NCI-H2029 (cell line): ENCODE measurements at regions not wholly inside any gene's neighbourhood (a gene's known extent, or its start where the extent isn't known, plus 50 kb on each side); places are given as distances from the start of the nearest gene placed in this dataset.

ENCODE experiments used
- DNase-seq: peaks from one replicate; lab custom pipeline; 2025; lab: John Stamatoyannopoulos, UW

DNA sequence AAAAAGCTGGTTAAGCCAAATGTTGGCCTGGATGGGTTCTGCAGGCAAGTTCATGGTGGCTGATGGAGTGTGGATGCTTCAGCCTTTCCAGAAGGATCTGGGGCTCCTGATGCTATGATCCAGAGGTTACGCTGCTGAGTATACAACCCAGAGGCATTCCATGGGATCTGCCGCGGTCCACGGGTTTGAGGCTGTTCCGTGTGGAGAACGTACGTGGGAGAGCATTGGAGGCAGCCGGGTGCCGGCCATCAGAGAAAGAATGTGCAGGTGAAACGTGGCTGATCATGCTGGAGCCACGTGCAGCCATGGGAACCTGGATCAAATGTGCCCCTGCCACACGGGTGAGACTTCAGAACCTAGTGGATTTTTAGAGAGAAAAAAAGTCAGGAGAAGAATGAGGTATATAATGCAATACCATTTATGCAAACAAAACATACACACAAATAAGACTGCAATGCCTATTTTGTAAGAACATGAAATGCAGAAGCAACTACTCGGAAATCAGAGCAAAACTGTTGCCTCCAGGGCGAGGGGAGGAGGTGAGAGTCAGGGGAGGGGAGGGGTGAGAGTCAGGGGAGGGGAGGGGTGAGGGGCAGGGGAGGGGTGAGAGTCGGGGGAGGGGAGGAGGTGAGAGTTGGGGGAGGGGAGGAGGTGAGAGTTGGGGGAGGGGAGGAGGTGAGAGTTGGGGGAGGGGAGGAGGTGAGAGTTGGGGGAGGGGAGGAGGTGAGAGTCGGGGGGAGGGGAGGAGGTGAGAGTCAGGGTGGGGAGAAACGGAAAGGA, 116.5 kb upstream of the C1orf174 start:
- no peak for DNase-seq

DNA sequence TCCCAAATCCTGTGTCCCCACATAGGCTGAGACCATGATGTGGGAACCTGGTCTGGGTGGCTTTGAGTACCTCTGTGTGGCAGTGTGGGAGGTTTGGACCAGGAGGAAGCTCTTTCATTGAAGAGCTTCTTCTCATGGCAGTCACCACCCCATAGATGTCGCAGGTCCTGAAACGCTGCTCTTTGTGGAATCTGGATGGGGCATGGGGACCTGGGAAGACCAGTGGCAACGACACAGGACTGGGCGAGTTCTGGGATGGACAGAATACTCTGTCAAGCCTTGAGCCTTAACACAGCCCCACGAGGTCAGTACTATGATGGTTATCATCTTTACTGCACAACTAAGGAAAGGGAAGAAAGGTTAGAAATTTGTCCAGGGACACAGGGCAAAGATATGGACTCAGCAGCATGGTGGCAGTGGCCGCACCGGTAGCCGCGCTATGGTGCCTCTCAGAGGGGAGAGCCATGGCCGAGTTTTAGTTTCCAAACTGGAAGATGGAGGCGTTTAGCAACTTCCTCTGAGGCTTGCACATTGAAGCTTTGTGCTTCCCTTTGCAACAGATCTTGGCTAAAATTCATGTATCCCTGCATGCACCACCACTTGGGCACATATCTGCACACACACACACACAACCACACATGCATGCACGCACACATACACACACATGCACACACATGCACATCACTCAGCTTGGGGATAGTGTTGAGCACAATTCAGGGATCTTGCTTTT, 117.7 kb upstream of the C1orf174 start:
- DNase-seq: no peak

DNA sequence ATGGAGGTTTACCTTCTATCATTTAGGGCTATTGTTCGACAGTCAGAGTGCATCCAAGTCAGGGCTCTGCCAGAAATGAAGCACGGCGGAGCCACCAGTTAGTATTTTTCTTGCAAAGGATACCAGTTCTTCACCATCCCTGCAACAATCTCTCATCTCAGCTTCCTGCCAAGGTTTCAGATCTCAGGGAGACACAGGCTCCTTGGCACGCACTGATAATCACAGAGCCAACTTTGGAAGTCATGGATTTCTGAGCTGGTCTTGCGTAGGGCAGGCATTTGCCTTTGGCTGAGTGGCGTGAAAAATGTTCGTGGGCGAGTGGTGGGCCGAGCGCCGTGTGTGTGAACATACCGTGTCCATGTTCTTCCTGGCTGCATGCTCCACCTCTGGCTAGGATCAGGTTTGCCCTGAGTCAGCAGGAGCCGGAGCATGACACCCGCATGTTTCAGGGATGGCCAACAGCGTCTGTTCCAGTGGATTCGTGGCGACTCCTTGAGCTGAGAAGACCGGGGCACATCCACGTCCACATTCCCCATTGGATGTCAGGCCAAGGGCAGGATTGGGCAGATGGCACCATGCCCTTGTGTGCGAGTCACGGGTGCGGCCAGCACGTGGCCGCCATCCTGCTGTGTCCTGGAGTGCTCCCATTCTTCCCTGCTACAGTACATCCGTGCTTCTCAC, 118.5 kb upstream of the C1orf174 start:
- no peak for DNase-seq

DNA sequence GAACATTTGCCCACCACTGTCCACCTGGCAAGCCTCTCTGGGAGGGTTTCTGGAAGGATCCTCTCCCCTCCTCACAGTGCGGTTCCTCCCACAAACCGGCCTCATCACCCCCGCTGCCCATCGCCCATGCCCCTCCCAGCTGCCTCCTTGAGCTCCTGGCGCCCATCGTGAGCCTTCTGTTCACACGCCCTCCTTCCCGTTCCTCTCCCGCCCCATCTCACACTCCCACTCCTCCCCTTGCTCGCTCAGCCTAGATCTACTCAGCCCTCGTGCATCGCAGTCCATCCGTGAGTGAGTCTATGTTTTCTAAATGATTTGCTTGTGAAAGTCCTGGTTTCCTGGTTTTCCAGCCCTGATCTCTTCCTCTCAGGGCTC, 119.1 kb upstream of the C1orf174 start:
- no peak for DNase-seq

DNA sequence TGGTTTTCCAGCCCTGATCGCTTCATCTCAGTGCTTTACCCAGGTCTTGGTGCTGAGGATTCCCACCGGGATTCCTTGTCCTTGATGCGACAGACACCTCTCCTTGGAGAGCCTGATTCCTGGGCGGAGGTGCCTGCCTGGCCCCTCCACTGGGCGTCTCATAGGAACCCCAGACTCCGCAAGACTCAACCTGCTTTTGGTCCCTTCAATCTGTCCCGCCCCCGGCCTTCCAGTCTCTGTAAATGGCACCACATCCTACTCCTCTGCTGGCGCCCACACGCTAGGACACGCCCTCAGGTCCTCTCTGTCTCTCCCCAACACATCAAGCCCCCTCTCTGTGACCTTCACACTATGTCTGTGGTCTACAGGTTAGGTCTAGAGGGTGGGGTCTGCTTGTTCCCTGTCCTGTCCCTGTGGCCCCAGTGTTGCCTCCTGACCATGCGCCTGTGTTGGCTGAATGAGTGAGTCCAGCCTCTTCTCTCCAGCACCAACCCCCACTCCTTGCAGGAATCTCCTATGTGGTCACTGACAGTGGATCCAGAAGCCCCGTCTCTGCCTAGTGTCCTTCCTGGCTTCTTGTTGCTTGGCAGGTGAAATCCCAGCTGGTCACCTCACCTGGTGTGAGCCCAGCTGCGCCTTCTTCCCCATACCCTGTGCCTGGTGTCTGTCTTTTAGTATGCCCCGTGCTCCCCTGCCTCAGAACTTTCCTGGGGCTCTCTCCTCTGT, 119.7 kb upstream of the C1orf174 start:
- DNase-seq: no peak

DNA sequence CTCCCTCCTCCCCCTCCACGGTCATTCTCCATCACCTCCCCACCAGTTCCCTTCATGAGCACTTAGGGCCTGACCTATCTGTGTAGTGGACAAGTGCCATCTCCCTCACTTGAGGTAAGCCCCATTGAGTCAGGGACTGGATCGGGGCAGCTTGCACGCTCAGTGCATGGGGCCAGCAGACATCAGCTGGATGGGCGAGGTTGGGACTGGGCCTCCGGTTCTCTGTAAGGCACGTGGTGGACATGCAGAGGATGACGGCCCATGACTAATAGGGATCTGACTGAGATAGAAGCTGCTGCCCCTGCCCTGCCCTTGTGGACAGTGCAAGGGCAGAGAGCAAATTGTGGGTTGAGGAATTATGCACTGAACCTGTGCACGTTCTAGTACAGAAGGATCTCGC, 120.4 kb upstream of the C1orf174 start:
- no peak for DNase-seq

DNA sequence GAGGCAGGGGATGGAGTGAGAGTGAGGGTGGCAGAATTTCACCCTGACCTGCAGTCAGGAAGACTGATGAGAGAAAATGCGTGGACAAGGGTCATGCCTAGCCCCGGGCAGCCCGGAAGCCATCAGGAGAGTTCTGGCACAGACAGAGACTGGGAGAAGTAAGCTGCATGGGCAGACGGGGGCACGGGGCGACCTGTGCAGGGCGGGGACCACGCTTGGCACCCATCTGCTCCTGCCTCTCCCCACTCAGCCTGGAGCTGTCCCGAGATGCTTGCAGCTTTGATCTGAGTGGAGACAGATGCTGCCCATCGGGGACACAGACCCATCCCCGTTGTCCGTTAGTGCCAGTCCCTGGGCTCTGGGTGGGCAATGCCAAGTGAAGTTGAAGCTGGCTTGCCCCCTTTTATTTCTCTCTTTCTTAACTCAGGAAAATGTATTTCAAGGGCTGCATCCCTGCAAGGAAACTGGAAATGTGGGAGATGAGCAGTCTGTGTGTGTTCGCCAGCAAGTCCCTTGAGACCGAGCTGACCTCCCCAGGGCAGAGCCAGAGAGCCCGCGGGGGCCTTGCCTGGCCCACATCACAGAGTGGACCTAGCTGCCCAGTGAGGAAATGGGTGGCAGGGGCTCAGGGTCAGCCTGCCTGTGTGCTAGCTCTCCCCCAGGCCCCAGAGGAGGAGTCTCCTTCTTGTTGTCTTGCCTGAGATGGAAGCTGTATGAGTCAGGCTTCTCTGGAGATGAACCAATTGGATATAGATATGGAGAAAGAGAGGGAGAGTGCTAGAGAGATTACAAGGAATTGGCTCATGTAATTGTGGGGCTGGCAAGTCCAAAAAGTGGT, 121.3 kb upstream of the C1orf174 start:
- no peak for DNase-seq

DNA sequence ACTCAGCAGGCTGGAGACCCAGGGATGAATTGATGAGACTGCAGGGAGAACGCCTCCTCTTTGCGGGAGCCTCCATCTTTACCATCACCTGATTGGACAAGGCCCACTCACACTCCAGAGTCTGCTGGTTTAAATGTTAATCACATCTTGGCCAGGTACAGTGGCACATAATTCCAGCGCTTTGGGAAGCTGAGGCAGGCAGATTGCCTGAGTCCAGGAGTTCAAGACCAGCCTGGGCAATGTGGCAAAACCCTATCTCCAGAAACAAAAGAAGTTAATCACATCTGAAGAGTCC, 121.8 kb upstream of the C1orf174 start:
- no peak for DNase-seq

DNA sequence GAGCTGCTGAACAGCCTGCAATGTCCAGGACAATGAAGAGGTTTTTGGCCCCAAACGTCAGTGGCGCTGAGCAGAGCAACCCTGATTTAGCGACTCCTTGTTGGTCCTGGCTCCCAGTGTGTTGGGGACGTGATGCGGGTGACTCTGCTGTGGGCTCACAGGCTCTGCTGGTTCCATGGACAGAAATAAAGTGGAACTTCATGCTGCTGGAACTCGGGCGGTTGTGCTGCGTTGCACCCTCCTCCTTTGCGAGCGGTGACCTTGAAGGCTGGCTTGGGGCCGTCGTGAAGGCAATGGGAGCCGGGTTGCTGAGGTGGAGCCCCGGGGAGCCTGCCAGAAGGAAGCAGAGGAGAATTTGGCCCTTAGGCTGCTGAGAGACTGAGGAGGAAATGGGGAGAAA, 122.6 kb upstream of the C1orf174 start:
- no peak for DNase-seq

DNA sequence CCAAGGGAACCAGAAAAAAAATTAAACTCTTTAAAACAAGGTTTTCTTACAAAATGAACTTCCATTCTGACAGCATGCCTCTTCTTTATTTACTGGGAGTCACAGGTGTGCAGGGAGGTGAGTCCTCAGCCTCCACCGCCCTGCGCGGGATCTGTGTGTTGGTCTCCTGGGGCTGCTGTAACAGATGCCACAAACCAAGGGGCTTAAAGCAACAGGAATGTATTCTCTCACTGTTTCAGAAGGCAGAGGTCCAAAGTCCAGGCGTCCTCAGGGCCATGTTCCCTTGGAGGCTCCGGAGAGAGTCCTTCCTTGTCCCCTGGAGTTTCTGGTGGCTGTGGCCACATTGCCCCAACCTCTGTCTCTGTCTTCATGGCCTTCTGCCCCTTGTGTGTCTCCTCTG, 123.6 kb upstream of the C1orf174 start:
- no peak for DNase-seq

DNA sequence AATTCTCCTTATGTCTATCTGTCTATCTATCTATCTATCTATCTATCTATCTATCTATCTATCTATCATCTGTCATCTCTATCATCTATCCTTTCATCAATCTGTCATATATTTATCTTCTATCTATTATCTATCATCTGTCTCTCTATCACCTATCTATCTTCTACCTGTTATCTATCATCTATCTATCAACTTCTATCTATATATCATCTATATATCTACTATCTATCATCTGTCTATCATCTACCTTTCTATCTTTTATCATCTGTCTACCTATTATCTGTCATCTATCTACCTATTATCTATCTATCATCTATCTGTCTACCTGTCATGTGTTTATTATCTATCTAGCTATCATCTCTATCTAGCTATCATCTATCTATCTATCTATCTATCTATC, 124.7 kb upstream of the C1orf174 start:
- no peak for DNase-seq

DNA sequence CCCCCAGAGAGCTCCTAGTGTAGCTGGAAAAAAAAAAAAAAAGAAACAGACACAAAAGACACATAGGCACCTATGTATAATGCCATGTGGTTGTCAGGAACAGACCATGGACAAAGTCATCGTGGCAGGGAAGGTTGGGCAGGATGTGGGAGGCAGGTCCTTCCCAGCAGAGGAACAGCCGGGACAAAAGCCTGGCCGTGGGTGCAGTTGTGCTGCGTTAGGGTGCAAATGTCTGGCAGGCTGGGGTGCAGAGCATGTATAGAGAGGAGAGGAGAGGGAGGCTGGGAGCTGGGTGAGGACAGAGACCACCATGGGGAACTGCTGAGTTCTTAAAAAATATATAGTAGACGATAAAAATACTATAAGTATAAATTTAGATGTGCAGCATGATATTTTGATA, 125.7 kb upstream of the C1orf174 start:
- no peak for DNase-seq

DNA sequence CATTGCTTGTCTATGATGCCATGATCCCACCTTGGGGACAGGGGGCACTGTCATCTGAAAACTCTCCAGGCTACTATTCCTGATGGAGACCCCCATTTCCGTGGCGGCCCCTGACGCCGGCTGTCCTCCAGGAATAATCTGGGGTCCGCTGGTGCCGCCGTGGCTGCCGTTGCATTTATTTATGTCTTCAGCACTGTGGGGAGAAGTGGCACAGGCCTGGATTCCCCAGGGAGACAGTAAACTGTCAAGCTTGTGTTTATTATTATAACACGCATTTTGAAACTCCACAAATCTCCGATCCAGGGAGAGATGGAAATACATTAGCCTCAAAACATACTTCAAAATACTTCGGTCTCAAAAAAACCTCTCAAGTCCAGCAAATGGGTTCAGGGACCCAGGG, 126.9 kb upstream of the C1orf174 start:
- no peak for DNase-seq

DNA sequence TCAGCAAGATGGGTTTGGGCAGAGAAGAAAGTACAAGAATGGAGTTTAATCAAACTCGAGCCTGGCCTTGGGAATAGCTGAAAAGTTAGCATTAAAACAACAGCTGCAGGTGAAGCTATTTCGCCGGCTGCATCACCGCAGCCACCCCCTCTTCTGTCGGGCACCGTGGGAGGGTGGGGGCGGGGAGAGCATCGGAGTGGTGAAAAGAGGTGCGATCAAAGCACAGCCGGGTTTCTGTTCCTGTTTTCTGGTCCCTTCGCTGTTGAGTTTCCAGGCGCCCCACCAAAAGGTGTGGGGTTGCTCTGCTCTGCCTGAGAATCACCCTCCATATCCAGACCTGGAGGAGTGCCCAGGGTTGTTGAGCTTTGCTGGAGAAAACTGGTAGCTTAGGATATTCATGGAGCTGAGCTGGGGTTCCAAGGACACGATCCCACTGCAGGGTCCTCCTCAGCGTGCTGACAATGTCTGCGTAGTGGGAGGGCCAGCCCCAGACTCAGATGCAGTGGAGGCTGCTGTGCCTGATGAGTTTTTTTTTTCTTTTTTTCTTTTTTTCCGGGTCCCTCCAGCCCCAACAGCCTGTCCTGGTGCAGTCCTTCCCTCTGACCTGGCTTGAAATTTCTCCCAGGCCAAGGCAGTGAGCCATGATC, 127.5 kb upstream of the C1orf174 start:
- DNase-seq: no peak

DNA sequence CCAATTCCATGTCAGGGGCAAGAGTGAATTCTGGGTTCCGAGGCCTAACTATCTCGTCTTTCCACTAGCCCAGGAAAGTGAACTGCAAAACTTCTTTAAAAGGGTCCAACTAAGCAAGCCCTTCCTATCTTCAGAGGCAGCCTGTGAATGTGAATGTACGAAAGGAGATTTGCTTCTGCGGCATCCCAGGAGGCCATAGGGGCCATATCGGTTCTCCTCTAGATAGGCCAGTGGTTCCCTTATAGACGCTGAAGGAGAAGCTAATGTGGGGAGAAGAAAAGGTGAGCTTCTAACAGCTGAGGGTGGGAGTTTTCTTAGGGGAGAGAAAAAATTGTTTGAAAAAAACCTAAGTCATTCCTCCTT, 128.0 kb upstream of the C1orf174 start:
- no peak for DNase-seq

DNA sequence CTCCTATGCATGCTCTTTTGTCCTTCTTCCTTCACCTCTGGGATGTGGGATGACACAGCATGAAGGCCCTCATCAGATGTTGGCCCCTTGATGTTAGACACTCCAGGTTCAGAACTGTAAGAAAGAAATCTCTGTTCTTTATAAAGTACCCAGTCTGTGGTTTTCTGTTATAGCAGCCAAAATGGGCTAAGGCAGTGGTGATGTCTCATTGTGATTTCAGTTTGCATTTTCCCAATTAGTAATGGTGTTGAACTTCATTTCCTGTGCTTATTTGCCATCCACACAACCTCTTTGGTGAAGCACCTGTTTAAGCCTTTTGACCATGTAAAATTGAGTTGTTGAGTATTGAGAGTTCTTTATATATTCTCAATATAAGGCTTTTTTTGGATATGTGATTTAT, 129.3 kb upstream of the C1orf174 start:
- no peak for DNase-seq

DNA sequence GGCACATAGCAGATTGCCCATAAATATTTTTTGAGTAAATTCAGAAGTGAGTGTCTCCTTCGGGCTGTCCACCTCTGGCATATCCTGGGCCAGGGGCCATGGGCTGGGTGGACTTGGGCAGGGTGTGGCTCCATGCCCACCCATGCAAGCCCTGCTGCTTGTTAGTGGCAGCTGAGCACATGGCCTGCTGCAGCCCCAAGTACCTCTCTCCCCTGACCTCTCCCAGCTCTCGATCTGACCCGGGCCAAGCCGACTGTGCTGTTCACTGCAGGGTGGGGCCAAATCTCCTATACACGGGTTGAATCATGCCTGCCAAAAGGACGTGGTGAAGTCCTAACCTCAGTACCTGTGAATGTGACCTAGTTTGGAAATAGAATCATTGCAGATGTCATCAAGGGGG, 132.5 kb upstream of the C1orf174 start:
- no peak for DNase-seq

DNA sequence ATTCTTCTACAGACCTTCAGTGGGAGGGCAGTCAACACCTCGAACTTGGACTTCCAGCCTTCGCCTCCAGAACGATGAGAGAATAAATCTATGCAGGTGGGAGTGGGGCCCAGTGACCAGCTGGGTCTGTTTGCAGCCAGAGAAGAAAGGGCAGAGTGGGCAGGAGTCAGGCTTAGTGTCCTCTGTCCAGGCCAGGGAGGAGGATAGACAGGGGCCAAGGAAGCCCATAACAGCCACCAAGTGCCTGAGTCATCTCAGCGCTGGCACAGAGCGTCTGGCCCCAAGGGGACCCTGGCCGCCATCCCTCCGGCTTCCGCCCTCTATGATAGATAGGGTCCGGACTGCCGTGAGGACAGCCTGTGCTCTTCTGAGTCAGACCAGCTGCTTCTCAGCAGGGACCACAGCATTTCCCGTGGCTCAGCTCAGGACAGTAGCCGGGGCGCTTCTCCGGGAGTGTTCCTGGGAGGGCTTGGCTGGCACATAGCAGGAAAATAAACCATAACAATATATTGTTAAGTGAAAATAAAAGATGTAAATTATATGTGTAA, 133.1 kb upstream of the C1orf174 start:
- DNase-seq: no peak

DNA sequence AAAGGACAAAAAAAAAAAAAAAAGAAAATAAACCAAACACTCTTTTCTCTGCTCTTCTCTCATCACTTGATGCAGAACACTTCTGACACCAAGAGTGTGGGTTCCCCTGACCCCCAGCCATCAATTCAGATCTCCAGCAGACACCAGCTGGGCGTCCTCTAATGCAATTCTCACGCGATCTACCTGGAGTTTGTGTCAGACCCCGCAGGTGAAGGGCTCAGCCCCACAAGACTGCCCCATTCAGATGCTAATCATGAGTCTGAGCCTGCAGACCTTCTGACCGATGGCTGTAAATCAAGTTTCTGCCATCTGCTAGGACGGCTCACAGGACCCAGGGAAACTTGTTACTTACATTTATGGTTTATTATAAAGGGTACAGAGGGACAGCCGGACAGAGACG, 133.6 kb upstream of the C1orf174 start:
- no peak for DNase-seq

DNA sequence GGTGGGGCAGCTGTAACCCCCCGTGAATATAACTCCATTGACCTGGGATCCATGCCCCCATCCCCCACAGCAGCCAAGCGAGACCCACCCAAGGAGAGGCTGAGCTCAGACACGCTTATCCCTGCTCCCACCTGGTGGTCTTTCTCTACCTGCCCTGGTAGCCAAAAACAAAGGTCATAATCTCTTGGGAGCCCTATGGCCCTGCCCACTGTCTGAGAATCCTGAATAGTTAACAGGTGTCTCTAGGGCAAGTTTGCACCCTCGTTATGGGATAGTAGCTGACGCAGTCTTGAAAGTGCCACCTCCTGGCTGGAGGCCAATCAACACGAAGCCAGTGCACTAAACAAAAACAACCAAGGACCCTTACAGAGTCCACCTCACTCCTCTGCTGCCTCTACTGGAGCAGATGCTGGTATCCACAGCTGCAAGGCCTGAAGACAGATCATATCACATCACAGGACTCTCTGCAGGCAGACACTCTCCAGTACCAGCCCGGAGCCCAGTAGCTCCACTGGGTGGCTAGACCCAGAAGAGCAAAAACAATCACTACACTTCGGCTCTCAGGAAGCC, 134.3 kb upstream of the C1orf174 start:
- no peak for DNase-seq

DNA sequence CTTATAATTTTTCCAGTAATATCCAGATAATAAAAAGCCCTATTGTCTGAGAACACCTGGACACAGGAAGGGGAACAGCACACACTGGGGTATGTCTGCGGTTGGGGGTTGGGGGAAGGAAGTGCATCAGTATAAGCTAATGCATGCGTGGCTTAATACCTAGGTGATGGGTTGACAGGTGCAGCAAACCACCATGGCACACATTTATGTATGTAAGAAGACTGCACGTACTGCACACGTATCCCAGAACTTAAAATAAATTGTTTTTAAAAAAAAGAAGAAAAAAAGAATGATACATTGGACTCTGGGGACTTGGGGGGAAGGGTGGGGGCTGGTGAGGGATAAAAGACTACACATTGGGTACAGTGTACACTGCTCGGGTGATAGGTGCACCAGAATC, 144.9 kb upstream of the C1orf174 start:
- DNase-seq: no peak
